ENCODE measurements at regions not wholly inside any gene's neighbourhood (a gene's known extent, or its start where the extent isn't known, plus 50 kb on each side); places are given as distances from the start of the nearest gene placed in this dataset.
"Not testable (repeated sequence)": the region's sequence is repeated elsewhere in the genome, so short reads cannot be mapped to it uniquely, and the experiment has no call there.

- DNase-seq, result no peak
Measured at GRCh38 chr2:53252115-53252514, 515.5 kb upstream of the CHAC2 start.

DNA sequence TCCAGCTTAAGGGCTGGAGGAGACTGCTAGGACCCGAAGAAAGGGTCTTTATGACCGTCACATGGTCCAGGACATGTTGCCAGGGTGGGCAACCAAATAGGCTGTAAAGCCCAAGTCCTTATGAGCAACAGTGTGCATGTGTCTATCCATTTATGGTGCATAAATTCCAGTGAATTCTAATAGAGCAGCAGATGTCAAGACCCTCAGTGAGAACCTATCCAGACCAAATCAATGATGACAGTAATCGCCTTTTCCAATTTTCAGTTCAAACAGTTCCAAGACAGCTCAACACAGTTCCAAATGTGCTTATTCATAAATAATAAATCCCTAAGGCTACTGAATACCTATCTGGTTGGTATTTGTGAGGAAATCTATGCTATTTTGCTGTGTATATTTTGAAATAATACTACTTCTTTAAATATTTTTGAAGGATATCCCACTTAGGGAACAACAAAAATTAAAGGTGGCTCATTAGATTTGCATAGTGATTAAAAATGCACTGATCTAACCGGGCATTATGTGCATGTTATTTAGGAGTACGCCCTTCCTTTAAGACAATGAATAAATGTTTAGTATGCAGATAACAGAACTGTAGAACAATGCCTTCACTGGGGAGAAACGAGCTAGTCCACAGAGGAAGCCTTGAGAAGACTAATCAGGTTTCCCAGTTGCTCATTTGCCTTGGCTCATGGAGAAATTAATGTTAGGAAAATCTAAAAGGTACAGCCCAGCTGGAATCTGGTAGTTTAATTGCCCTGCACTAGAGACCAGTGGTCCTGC lies 519.5 kb upstream of the CHAC2 start:
- no peak for DNase-seq

DNA sequence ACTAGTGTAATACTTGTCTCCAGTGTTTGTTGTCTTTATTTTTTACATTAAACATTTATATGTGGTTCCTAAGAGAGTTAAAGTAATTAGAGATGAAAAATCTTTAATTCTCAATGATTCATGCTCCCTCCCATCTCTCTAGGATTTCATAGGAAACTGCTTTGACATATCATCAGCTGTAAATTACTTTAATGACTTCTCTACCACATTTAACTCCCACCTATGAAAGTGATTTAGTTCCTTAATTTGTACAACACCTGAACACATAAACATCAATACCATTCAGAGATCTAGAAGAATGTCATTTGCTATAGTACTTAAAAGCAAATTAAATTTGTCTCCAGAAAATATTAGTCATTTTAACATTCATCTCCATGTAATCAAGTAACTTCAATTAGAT lies 524.2 kb upstream of the CHAC2 start:
- DNase-seq, result no peak

DNA sequence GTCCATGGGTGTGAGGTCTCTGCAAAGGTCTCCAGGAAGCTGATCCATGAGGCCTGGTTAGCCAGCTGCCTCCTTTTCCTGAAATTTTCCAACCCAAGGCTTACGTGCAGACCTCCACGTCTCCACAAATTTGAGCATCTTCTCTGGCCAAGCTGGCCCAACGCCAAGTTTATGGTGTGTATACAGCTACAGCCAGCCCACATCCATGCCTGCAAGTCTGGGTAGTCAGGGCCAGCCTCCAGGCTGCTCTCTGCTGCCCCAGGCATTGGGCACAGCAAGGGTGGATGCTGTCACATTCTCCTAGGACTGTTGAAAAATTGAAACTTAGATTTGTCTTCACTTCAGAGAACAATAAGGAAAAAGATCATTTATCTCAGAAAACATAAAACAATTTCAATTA lies 525.5 kb upstream of the CHAC2 start:
- DNase-seq, result no peak

GRCh38 chr2:53235836-53236582 lies 531.6 kb upstream of the CHAC2 start:
- no peak for DNase-seq

DNA sequence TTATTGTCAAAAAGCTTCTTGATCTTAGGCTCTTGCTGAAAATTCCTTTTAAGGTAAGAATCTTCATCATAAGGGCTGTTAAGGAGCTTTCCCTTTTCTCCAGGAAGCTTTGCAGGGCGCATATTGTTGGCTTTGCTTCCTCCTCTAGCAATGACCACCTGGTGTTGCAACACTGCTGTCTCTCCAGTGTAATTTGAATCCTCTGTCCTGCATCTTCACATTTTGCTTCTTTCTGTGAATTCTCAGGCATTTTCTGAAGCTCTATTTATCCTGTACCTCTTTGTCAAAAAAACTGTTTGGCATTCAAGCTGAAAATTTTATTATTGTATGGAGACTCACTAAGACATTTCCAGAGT lies 533.1 kb upstream of the CHAC2 start:
- DNase-seq, result no peak

DNA sequence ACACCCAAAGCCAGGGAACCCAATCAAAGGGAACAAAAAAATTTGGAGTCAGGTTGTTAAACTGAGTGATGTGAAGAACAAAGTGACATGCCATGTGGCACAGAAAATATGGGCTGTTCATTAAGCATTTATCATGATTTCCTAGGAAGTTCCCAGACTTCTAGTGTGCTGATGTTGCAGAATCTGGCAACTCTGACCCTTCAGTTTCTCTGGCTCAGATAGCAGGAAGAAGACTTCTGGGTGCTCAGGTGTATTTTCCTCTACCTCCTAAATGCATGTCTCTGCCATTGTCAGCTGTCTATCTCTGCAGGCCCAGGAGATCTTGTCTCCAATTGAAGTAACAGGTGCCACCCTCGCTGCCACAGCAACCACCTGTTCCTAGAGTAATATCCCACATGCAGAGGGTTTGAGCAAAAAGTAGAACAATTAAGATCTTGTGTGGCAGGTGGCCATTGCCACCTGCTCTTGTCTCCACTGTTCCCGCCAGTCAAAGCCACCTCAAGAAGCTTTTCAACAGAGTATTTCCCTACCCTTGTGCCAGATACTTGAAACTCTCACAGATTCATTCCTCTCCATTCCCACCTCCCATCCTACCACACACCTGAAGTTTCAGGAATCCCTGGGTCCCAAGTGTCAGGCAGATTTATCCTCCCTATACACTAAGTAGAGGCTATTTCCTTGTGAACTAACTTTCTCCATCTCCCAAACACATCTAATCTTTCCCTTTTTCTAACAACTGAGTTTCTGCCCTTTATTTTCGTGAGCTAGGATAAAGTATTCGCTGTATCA lies 533.7 kb upstream of the CHAC2 start:
- DNase-seq, result no peak

DNA sequence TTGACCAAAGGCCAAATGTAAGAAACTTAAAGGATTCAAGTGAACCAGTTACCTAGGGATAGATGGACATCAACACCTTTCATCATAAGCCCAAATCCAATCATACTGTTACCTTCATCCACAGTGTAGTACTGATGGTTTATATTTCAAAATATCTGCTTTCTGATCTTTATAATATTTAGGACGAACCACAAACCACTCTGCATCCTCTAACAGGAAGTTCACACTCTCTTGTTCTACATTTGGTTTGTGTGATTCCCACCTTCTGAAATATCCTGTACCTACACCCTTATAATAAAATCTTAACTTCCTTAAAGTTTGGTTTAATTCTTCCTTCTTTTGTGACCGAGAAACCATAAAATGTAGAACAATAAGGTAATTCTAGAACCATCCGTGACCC lies 535.7 kb upstream of the CHAC2 start:
- no peak for DNase-seq

GRCh38 chr2:53230691-53231090 lies 536.9 kb upstream of the CHAC2 start:
- no peak for DNase-seq

DNA sequence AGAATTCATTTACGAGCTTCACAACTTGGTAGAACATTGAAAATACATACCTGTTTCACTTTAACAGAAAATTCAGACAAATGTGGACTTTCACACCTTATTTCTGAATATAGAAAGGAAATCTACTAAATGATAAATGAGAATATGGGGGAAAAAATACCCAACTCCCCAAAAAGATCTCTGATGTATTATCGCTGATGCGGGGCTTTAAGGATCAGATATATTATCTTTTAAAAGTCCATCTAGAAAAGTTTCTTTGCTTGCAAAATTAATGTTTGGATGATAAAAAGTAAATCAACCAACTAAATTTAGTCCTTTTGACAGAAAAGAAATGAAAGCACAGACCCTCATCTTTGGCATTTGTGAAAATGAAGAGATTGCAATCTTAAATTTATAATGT lies 540.1 kb upstream of the CHAC2 start:
- no peak for DNase-seq

DNA sequence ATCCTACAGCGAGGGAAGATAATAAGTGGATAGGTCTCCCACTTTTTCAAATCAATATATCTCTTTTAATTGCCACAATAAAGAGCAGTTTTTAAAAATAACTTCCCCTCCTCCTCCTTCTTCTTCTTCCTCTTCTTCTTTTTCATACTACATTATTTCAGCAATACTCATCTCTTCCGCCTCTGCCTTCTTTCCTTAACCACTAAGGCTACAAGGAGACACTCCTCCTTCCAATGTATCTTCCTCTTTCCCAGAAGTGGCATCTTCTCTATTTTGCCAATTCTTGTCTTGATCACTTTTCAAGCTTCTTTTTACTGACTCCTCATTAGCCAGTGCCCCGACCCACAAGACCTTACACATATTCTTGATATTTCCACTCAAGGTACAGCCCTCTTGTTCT lies 546.6 kb upstream of the CHAC2 start:
- DNase-seq, result no peak

DNA sequence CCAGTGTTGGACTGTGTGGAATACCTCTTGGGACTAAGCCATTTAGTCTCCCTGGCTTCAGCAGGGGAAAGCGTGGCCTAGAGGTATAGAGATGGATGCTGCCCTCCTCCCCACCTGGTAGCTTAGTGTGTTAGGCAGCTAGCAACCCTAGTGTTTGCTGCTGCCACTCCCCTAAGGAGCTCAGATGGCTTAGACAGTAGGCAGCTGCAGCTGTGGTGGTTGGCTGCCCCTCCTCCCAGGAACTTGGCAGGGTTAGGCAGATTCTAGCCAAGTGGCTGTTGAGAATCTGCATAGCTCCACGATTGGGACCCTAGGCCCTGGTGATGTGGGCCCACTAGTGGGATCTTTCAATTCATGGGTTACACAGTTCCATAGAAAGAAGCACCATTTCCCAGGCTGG lies 550.4 kb upstream of the CHAC2 start:
- DNase-seq, result no peak

- DNase-seq, result no peak
Measured at GRCh38 chr2:53216805-53217204, 550.8 kb upstream of the CHAC2 start.

DNA sequence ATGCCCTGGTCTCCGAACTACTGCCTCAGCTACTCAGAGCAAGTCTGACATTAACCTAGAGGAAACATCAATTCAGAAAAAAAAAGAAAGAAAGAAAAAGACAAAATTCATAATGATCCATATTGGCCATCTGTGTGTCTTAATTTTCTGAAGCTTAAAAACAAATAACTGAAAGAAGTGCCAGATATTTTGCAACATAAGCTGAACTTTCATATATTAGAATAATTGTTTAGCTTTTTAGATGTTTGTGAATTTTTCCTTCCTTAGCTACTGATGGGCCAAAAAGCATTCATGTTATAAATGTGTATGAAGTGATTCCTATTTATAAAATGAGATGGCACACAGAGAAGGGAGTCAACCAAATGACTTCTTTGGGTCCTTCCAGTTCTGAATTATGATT lies 555.0 kb upstream of the CHAC2 start:
- DNase-seq, result no peak

- no peak for DNase-seq
Measured at GRCh38 chr2:53211201-53211774, 556.3 kb upstream of the CHAC2 start.

- no peak for DNase-seq
Measured at GRCh38 chr2:53210538-53210937, 557.1 kb upstream of the CHAC2 start.

GRCh38 chr2:53209679-53210458 lies 557.7 kb upstream of the CHAC2 start:
- no peak for DNase-seq

GRCh38 chr2:53208815-53209214 lies 558.8 kb upstream of the CHAC2 start:
- no peak for DNase-seq

DNA sequence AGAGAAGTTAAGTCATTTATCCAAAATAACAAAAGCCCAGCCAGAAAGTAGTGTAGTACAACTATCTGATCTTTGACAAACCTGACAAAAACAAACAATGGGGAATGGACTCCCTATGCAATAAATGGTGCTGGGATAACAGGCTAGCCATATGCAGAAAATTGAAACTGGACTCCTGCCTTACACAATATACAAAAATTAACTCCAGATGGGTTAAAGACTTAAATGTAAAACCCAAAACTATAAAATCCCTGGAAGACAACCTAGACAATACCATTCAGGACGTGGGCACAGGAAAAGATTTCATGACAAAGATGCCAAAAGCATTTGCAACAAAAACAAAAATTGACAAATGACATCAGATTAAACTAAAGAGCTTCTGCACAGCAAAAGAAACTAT lies 561.4 kb upstream of the CHAC2 start:
- DNase-seq, result not testable (repeated sequence)

- no peak for DNase-seq
Measured at GRCh38 chr2:53202063-53202462, 565.5 kb upstream of the CHAC2 start.

GRCh38 chr2:53200072-53200471 lies 567.5 kb upstream of the CHAC2 start:
- DNase-seq, result no peak

GRCh38 chr2:53188851-53189510 lies 578.6 kb upstream of the CHAC2 start:
- DNase-seq, result no peak

Measured in cerebellar nuclear complex (tissue), 1 donor.